ENCODE measurements at regions not wholly inside any gene's neighbourhood (a gene's known extent, or its start where the extent isn't known, plus 50 kb on each side); places are given as distances from the start of the nearest gene placed in this dataset.
A peak's percentile ranks its signal among the peaks of the same experiment; 100 is the strongest.
"Not testable (repeated sequence)": the region's sequence is repeated elsewhere in the genome, so short reads cannot be mapped to it uniquely, and the experiment has no call there.

GRCh38 chr2:189344043-189344442 is 97.2 kb upstream of the WDR75 start:
- Histone ChIP-seq H3K9me2 (ENCODE audit: insufficient read depth) (no peaks in the 10 kb centered on the region), H3K9ac (no peak overlapping the region), H3K27me3 (replicated peaks; ENCODE audit: insufficient read depth) (no peaks in the 10 kb centered on the region), H3K4me2 (ENCODE audit: unreplicated experiment) (no peak overlapping the region), H4K20me1 (ENCODE audit: insufficient read depth) (no peaks in the 10 kb centered on the region), H3K27ac (no peak overlapping the region), H3F3A (ENCODE audit: insufficient read depth) (peaks cover 19% of the 10 kb centered on the region; the same call in 1 of the 2 replicates), H3K9me3 (ENCODE audit: low read depth) (no peaks in the 10 kb centered on the region), H3K4me1 (ENCODE audit: insufficient read depth) (peaks cover 13% of the 10 kb centered on the region), H3K36me3 (ENCODE audit: low read depth) (no peaks in the 10 kb centered on the region), H3K4me3 (no peak overlapping the region), H3K79me2 (ENCODE audit: insufficient read depth) (no peaks in the 10 kb centered on the region), H2AFZ (no peak overlapping the region)
- DNase-seq, result no peak
- TF ChIP-seq EZH2phosphoT487 (IDR thresholded peaks at IDR 0.05; ENCODE audit: insufficient read depth, low read depth) (no peak), EZH2 (IDR thresholded peaks at IDR 0.05; ENCODE audit: insufficient read depth, poor library complexity, severe bottlenecking) (no peak)
- 89 to 90% methylated on average over 2 of the region's 2 CpGs for WGBS, 2 experiments (ENCODE audit: low coverage in 1 of 2, low lambda C conversion rate in 2 of 2, missing lambda C conversion rate in 2 of 2)
- in situ Hi-C loops (cut with MboI), result no loop called here

GRCh38 chr2:189347540-189347939 is 93.7 kb upstream of the WDR75 start:
- H3K9me3 ChIP-seq (ENCODE audit: low read depth), result no peaks in the 10 kb centered on the region
- peaks cover 28% of the 10 kb centered on the region for H3K4me1 ChIP-seq (ENCODE audit: insufficient read depth)
- no peaks in the 10 kb centered on the region for H3K79me2 ChIP-seq (ENCODE audit: insufficient read depth)
- H2AFZ ChIP-seq, result no peak overlapping the region
- in situ Hi-C loops (cut with MboI), result no loop called here
- TF ChIP-seq EZH2phosphoT487 (IDR thresholded peaks at IDR 0.05; ENCODE audit: insufficient read depth, low read depth) (no peak), EZH2 (IDR thresholded peaks at IDR 0.05; ENCODE audit: insufficient read depth, poor library complexity, severe bottlenecking) (no peak)
- H4K20me1 ChIP-seq (ENCODE audit: insufficient read depth), result no peaks in the 10 kb centered on the region
- no peaks in the 10 kb centered on the region for H3K9me2 ChIP-seq (ENCODE audit: insufficient read depth)
- H3K4me3 ChIP-seq, result 0 out of 2 replicates have a peak overlapping the region, but pooled peaks have one; percentile 9
- DNase-seq, result peak; percentile 96
- peak overlapping the region; percentile 66 for H3K9ac ChIP-seq
- H3K27ac ChIP-seq, result peak overlapping the region; percentile 76
- 0% methylated on average over 1 of the region's 1 CpG for WGBS, 2 experiments (ENCODE audit: low coverage in 1 of 2, low lambda C conversion rate in 2 of 2, missing lambda C conversion rate in 2 of 2)
- no peaks in the 10 kb centered on the region for H3K36me3 ChIP-seq (ENCODE audit: low read depth)
- H3K4me2 ChIP-seq (ENCODE audit: unreplicated experiment), result peak overlapping the region; percentile 55
- no peaks in the 10 kb centered on the region for H3K27me3 ChIP-seq (replicated peaks; ENCODE audit: insufficient read depth)
- H3F3A ChIP-seq (ENCODE audit: insufficient read depth), result peaks cover 40% of the 10 kb centered on the region

- in situ Hi-C loops (cut with MboI), result no loop called here
- H3K27ac ChIP-seq, result peak overlapping the region; percentile 76
- H3K4me3 ChIP-seq, result no peak overlapping the region
- DNase-seq, result no peak
- no peaks in the 10 kb centered on the region for H4K20me1 ChIP-seq (ENCODE audit: insufficient read depth)
- 0 out of 2 replicates have a peak overlapping the region, but pooled peaks have one; percentile 66 for H3K9ac ChIP-seq
- H3K9me3 ChIP-seq (ENCODE audit: low read depth), result no peaks in the 10 kb centered on the region
- no peaks in the 10 kb centered on the region for H3K36me3 ChIP-seq (ENCODE audit: low read depth)
- H2AFZ ChIP-seq, result no peak overlapping the region
- 59 to 60% methylated on average over 1 of the region's 1 CpG for WGBS, 2 experiments (ENCODE audit: low coverage in 1 of 2, low lambda C conversion rate in 2 of 2, missing lambda C conversion rate in 2 of 2)
- no peaks in the 10 kb centered on the region for H3K9me2 ChIP-seq (ENCODE audit: insufficient read depth)
- H3F3A ChIP-seq (ENCODE audit: insufficient read depth), result peaks cover 40% of the 10 kb centered on the region
- peaks cover 28% of the 10 kb centered on the region for H3K4me1 ChIP-seq (ENCODE audit: insufficient read depth)
- no peaks in the 10 kb centered on the region for H3K79me2 ChIP-seq (ENCODE audit: insufficient read depth)
- H3K4me2 ChIP-seq (ENCODE audit: unreplicated experiment), result no peak overlapping the region
- TF ChIP-seq EZH2phosphoT487 (IDR thresholded peaks at IDR 0.05; ENCODE audit: insufficient read depth, low read depth), result no peak
- no peak for TF ChIP-seq EZH2 (IDR thresholded peaks at IDR 0.05; ENCODE audit: insufficient read depth, poor library complexity, severe bottlenecking)
- no peaks in the 10 kb centered on the region for H3K27me3 ChIP-seq (replicated peaks; ENCODE audit: insufficient read depth)
Observed at GRCh38 chr2:189348369-189348768, 92.9 kb upstream of the WDR75 start.

GRCh38 chr2:189350540-189351209 is 90.6 kb upstream of the WDR75 start:
- Histone ChIP-seq H3K9me3 (ENCODE audit: low read depth) (no peaks in the 10 kb centered on the region), H3F3A (ENCODE audit: insufficient read depth) (peaks cover 40% of the 10 kb centered on the region), H3K9me2 (ENCODE audit: insufficient read depth) (no peaks in the 10 kb centered on the region), H3K4me3 (no peak overlapping the region), H3K4me2 (ENCODE audit: unreplicated experiment) (peak overlapping the region; percentile 4), H3K27me3 (replicated peaks; ENCODE audit: insufficient read depth) (no peaks in the 10 kb centered on the region), H3K36me3 (ENCODE audit: low read depth) (no peaks in the 10 kb centered on the region), H3K79me2 (ENCODE audit: insufficient read depth) (no peaks in the 10 kb centered on the region), H3K27ac (peak overlapping the region; percentile 64), H2AFZ (no peak overlapping the region), H3K9ac (peak overlapping the region; percentile 48), H3K4me1 (ENCODE audit: insufficient read depth) (peaks cover 28% of the 10 kb centered on the region), H4K20me1 (ENCODE audit: insufficient read depth) (no peaks in the 10 kb centered on the region)
- TF ChIP-seq EZH2 (IDR thresholded peaks at IDR 0.05; ENCODE audit: insufficient read depth, poor library complexity, severe bottlenecking) (no peak), EZH2phosphoT487 (IDR thresholded peaks at IDR 0.05; ENCODE audit: insufficient read depth, low read depth) (peak; percentile 95)
- DNase-seq, result peak; percentile 93
- in situ Hi-C loops (cut with MboI), result no loop called here
- 2 to 4% methylated on average over 3 of the region's 3 CpGs for WGBS, 2 experiments (ENCODE audit: low coverage in 1 of 2, low lambda C conversion rate in 2 of 2, missing lambda C conversion rate in 2 of 2)

- Histone ChIP-seq H3K4me1 (ENCODE audit: insufficient read depth) (peaks cover 26% of the 10 kb centered on the region), H3F3A (ENCODE audit: insufficient read depth) (peaks cover 38% of the 10 kb centered on the region)
- in situ Hi-C loops (cut with MboI); H3K9me2 ChIP-seq (ENCODE audit: insufficient read depth); H3K36me3 ChIP-seq (ENCODE audit: low read depth); H3K9me3 ChIP-seq (ENCODE audit: low read depth); H3K27me3 ChIP-seq (replicated peaks; ENCODE audit: insufficient read depth); H2AFZ ChIP-seq; H3K27ac ChIP-seq; H3K79me2 ChIP-seq (ENCODE audit: insufficient read depth); H3K9ac ChIP-seq; H3K4me3 ChIP-seq; H3K4me2 ChIP-seq (ENCODE audit: unreplicated experiment); H4K20me1 ChIP-seq (ENCODE audit: insufficient read depth); DNase-seq: not testable (repeated sequence)
- 92 to 100% methylated on average over 1 of the region's 1 CpG for WGBS, 2 experiments (ENCODE audit: low coverage in 1 of 2, low lambda C conversion rate in 2 of 2, missing lambda C conversion rate in 2 of 2)
Observed at GRCh38 chr2:189351933-189352332, 89.3 kb upstream of the WDR75 start.

GRCh38 chr2:189357375-189357774 is 83.9 kb upstream of the WDR75 start:
- H3F3A ChIP-seq (ENCODE audit: insufficient read depth); in situ Hi-C loops (cut with MboI): not testable (repeated sequence)

More at GRCh38 chr2:189357375-189357774, 83.9 kb upstream of the WDR75 start:
- not testable (repeated sequence) for DNase-seq; H3K9me2 ChIP-seq (ENCODE audit: insufficient read depth); H3K79me2 ChIP-seq (ENCODE audit: insufficient read depth); H3K9me3 ChIP-seq (ENCODE audit: low read depth); H2AFZ ChIP-seq; H3K36me3 ChIP-seq (ENCODE audit: low read depth); H3K4me2 ChIP-seq (ENCODE audit: unreplicated experiment); H4K20me1 ChIP-seq (ENCODE audit: insufficient read depth); H3K27me3 ChIP-seq (replicated peaks; ENCODE audit: insufficient read depth); H3K27ac ChIP-seq; H3K4me1 ChIP-seq (ENCODE audit: insufficient read depth); H3K9ac ChIP-seq; H3K4me3 ChIP-seq
- WGBS, 2 experiments (ENCODE audit: low coverage in 1 of 2, low lambda C conversion rate in 2 of 2, missing lambda C conversion rate in 2 of 2), result 84 to 86% methylated on average over 4 of the region's 4 CpGs

All from GM23248 (cell line).